Astrocyte (in vitro differentiated cells and primary cell): ENCODE measurements at regions not wholly inside any gene's neighbourhood (a gene's known extent, or its start where the extent isn't known, plus 50 kb on each side); places are given as distances from the start of the nearest gene placed in this dataset.

Experiments used
- DNase-seq: peaks from one replicate; pipeline ENCODE4 v3.0.0-alpha.2; 2010; ENCODE audit warnings: low read depth
- FAIRE-seq: peaks from 2 replicates; lab custom pipeline; 2011; peaks lifted over from hg19 to GRCh38; lab: Jason Lieb, UNC
- H2AFZ ChIP-seq: 2 replicates; pipeline ENCODE4 v1.6.0; 2012; ENCODE audit warnings: low read depth, low read length, inconsistent platforms
- H3K27ac ChIP-seq: 2 replicates; pipeline ENCODE4 v1.5.1; 2011; ENCODE audit warnings: low read depth, low read length, inconsistent platforms
- H3K27me3 ChIP-seq: 2 replicates; pipeline ENCODE4 v1.6.0; 2011; ENCODE audit warnings: low read length, inconsistent platforms; ENCODE audit not compliant: insufficient read depth
- H3K36me3 ChIP-seq: 2 replicates; pipeline ENCODE4 v1.5.1; 2011; ENCODE audit warnings: low read length, inconsistent platforms; ENCODE audit not compliant: insufficient read depth
- H3K4me1 ChIP-seq: 2 replicates; pipeline ENCODE4 v1.5.1; 2011; ENCODE audit warnings: low read length, inconsistent platforms; ENCODE audit not compliant: insufficient read depth
- H3K4me2 ChIP-seq: 2 replicates; pipeline ENCODE4 v1.6.0; 2012; ENCODE audit warnings: low read length, inconsistent platforms
- H3K4me3 ChIP-seq: 2 replicates; pipeline ENCODE4 v1.5.1; 2011; ENCODE audit warnings: low read depth, mild to moderate bottlenecking, low read length, inconsistent platforms; ENCODE audit not compliant: insufficient read depth
- H3K79me2 ChIP-seq: 2 replicates; pipeline ENCODE4 v1.6.0; 2012; ENCODE audit warnings: mild to moderate bottlenecking, low read length, inconsistent platforms; ENCODE audit not compliant: insufficient read depth
- H3K9ac ChIP-seq: 2 replicates; pipeline ENCODE4 v1.6.0; 2012; ENCODE audit warnings: mild to moderate bottlenecking, low read length, inconsistent platforms
- H3K9me3 ChIP-seq: 2 replicates; pipeline ENCODE4 v1.5.1; 2012; ENCODE audit warnings: low read depth, mild to moderate bottlenecking, low read length, inconsistent platforms; ENCODE audit not compliant: insufficient read depth
- H4K20me1 ChIP-seq: 2 replicates; pipeline ENCODE4 v1.6.0; 2012; ENCODE audit warnings: low read length, inconsistent platforms; ENCODE audit not compliant: insufficient read depth
- H3K27ac Mint-ChIP-seq: one replicate; pipeline ENCODE4 v1.8.0; 2021; ENCODE audit warnings: mild to moderate bottlenecking, mixed read lengths; ENCODE audit not compliant: unreplicated experiment
- H3K27me3 Mint-ChIP-seq: one replicate; pipeline ENCODE4 v1.8.0; 2021; ENCODE audit warnings: low read depth, mixed read lengths; ENCODE audit not compliant: unreplicated experiment
- H3K36me3 Mint-ChIP-seq: one replicate; pipeline ENCODE4 v1.8.0; 2021; ENCODE audit warnings: low read depth, mixed read lengths; ENCODE audit not compliant: unreplicated experiment
- H3K4me1 Mint-ChIP-seq: one replicate; pipeline ENCODE4 v1.8.0; 2021; ENCODE audit warnings: low read depth, mixed read lengths; ENCODE audit not compliant: unreplicated experiment
- H3K4me3 Mint-ChIP-seq: one replicate; pipeline ENCODE4 v1.8.0; 2021; ENCODE audit warnings: mild to moderate bottlenecking, moderate library complexity, mixed read lengths; ENCODE audit not compliant: unreplicated experiment
- H3K9me3 Mint-ChIP-seq: one replicate; pipeline ENCODE4 v1.8.0; 2021; ENCODE audit warnings: mild to moderate bottlenecking, mixed read lengths; ENCODE audit not compliant: unreplicated experiment
- CTCF ChIP-seq: IDR thresholded peaks from 2 replicates; pipeline ENCODE4 v1.5.1; 2011; ENCODE audit warnings: low read depth, mild to moderate bottlenecking, inconsistent platforms, low read length, moderate library complexity; ENCODE audit not compliant: insufficient read depth
- EZH2 ChIP-seq: IDR thresholded peaks from 2 replicates; pipeline ENCODE4 v1.6.1; 2012; ENCODE audit warnings: mild to moderate bottlenecking, low read length, inconsistent platforms; ENCODE audit not compliant: insufficient read depth

- H3K9me3 ChIP-seq, result no peaks in the 10 kb centered on the region
- Mint-ChIP-seq H3K4me3 (no peak overlapping the region), H3K9me3 (no peaks in the 10 kb centered on the region), H3K4me1 (peaks cover 7% of the 10 kb centered on the region), H3K27ac (peak overlapping the region; percentile 48), H3K27me3 (no peaks in the 10 kb centered on the region), H3K36me3 (no peaks in the 10 kb centered on the region)
- no peaks in the 10 kb centered on the region for H3K79me2 ChIP-seq
- H3K27ac ChIP-seq, result no peak overlapping the region
- H3K4me3 ChIP-seq, result no peak overlapping the region
- H3K4me1 ChIP-seq, result peaks cover 7% of the 10 kb centered on the region
- no peak overlapping the region for H3K9ac ChIP-seq
- no peak overlapping the region for H3K4me2 ChIP-seq
- no peak for DNase-seq
- no peaks in the 10 kb centered on the region for H3K27me3 ChIP-seq
- H4K20me1 ChIP-seq, result peaks cover 4% of the 10 kb centered on the region
- FAIRE-seq, result peak; percentile 13
- TF ChIP-seq CTCF, result no peak
- no peak for TF ChIP-seq EZH2
- no peak overlapping the region for H2AFZ ChIP-seq
- H3K36me3 ChIP-seq, result no peaks in the 10 kb centered on the region
Observed at GRCh38 chr6:154914288-154914687, 80.8 kb upstream of the TIAM2 start.

GRCh38 chr6:154916857-154917256 is 78.3 kb upstream of the TIAM2 start:
- DNase-seq, result no peak
- Histone ChIP-seq H4K20me1 (peaks cover 4% of the 10 kb centered on the region), H3K4me3 (no peak overlapping the region), H3K4me1 (peaks cover 14% of the 10 kb centered on the region), H3K27me3 (no peaks in the 10 kb centered on the region), H3K79me2 (no peaks in the 10 kb centered on the region), H3K27ac (no peak overlapping the region), H3K9me3 (no peaks in the 10 kb centered on the region), H3K9ac (no peak overlapping the region), H3K4me2 (no peak overlapping the region), H3K36me3 (no peaks in the 10 kb centered on the region), H2AFZ (no peak overlapping the region)
- no peak for TF ChIP-seq EZH2
- TF ChIP-seq CTCF, result no peak
- FAIRE-seq, result no peak
- H3K27me3 Mint-ChIP-seq, result no peaks in the 10 kb centered on the region
- peaks cover 9% of the 10 kb centered on the region for H3K4me1 Mint-ChIP-seq
- no peaks in the 10 kb centered on the region for H3K9me3 Mint-ChIP-seq
- H3K27ac Mint-ChIP-seq, result no peak overlapping the region
- H3K4me3 Mint-ChIP-seq, result no peak overlapping the region
- no peaks in the 10 kb centered on the region for H3K36me3 Mint-ChIP-seq

GRCh38 chr6:154917941-154918340 is 77.2 kb upstream of the TIAM2 start:
- H3K27ac Mint-ChIP-seq, result no peak overlapping the region

More at GRCh38 chr6:154917941-154918340, 77.2 kb upstream of the TIAM2 start:
- Histone ChIP-seq H2AFZ (no peak overlapping the region), H3K9me3 (no peaks in the 10 kb centered on the region), H4K20me1 (peaks cover 4% of the 10 kb centered on the region), H3K36me3 (no peaks in the 10 kb centered on the region), H3K4me3 (no peak overlapping the region), H3K9ac (no peak overlapping the region), H3K4me1 (peaks cover 14% of the 10 kb centered on the region), H3K4me2 (no peak overlapping the region), H3K79me2 (no peaks in the 10 kb centered on the region), H3K27ac (no peak overlapping the region), H3K27me3 (no peaks in the 10 kb centered on the region)
- no peak for TF ChIP-seq EZH2
- no peak for TF ChIP-seq CTCF
- Mint-ChIP-seq H3K27me3 (no peaks in the 10 kb centered on the region), H3K4me3 (no peak overlapping the region), H3K4me1 (peaks cover 9% of the 10 kb centered on the region), H3K9me3 (no peaks in the 10 kb centered on the region), H3K36me3 (no peaks in the 10 kb centered on the region)
- DNase-seq (no peak), FAIRE-seq (no peak)
